IMR-90 (cell line): ENCODE measurements at regions not wholly inside any gene's neighbourhood (a gene's known extent, or its start where the extent isn't known, plus 50 kb on each side); places are given as distances from the start of the nearest gene placed in this dataset.

ENCODE experiments used
- ATAC-seq: fragments of 200-7000 bp; cut with Tn5 transposase; 2 replicates; pipeline ENCODE4 v1.9.1; 2020; ENCODE audit warnings: low read depth, mild to moderate bottlenecking, moderate library complexity
- BruUV-seq: library from RNA; stranded (reverse); fragments of 400-500 nt; replicated peaks from 2 replicates; lab custom pipeline; 2021; lab: Mats Ljungman, UMichigan
- CTCF ChIA-PET: fragments of 300-600 bp; formaldehyde crosslinking; extraction: SDS; loops from one replicate; lab custom pipeline; 2021; ENCODE audit warnings: antibody characterized with exemption; lab: Yijun Ruan, JAX
- POLR2A ChIA-PET: fragments of 300-600 bp; sonication (Branson Sonifier 250); formaldehyde crosslinking; loops from one replicate; lab custom pipeline; 2022; ENCODE audit warnings: antibody characterized with exemption; ENCODE audit not compliant: unreplicated experiment; lab: Charles Lee
- DNase-seq: peaks from one replicate; pipeline ENCODE4 v3.0.0; 2013
- H2AFZ ChIP-seq: replicated peaks from 2 replicates; pipeline ENCODE3; 2013; ENCODE audit warnings: low read length, mild to moderate bottlenecking; ENCODE audit not compliant: poor library complexity
- H2AK5ac ChIP-seq: 2 replicates; pipeline ENCODE4 v1.6.1; 2013; ENCODE audit warnings: low read depth, low read length, inconsistent platforms
- H2AK9ac ChIP-seq: replicated peaks from 2 replicates; pipeline ENCODE3; 2013; ENCODE audit warnings: mild to moderate bottlenecking, low read depth, low read length, moderate library complexity; ENCODE audit not compliant: poor library complexity
- H2BK120ac ChIP-seq: 2 replicates; pipeline ENCODE4 v1.6.1; 2013; ENCODE audit warnings: low read depth, low read length, inconsistent platforms
- H2BK15ac ChIP-seq: 3 replicates; pipeline ENCODE4 v1.6.1; 2013; ENCODE audit warnings: low read depth, low read length, inconsistent platforms
- H2BK20ac ChIP-seq: 2 replicates; pipeline ENCODE4 v1.6.1; 2013; ENCODE audit warnings: low read depth, mild to moderate bottlenecking, inconsistent platforms, low read length, moderate library complexity
- H2BK5ac ChIP-seq: 2 replicates; pipeline ENCODE4 v1.6.1; 2013; ENCODE audit warnings: mild to moderate bottlenecking, low read depth, low read length, inconsistent platforms; ENCODE audit not compliant: poor library complexity, severe bottlenecking
- H3K14ac ChIP-seq: replicated peaks from 2 replicates; pipeline ENCODE4 v1.6.1; 2013; ENCODE audit warnings: low read depth, low read length, inconsistent platforms
- H3K18ac ChIP-seq: 2 replicates; pipeline ENCODE4 v1.6.1; 2013; ENCODE audit warnings: low read depth, low read length, control low read depth
- H3K23ac ChIP-seq: 2 replicates; pipeline ENCODE4 v1.6.1; 2013; ENCODE audit warnings: low read depth, low read length, inconsistent platforms
- H3K27ac ChIP-seq: 2 replicates; pipeline ENCODE4 v1.5.1; 2013; ENCODE audit warnings: mild to moderate bottlenecking, control low read depth, low read length; ENCODE audit not compliant: insufficient read depth
- H3K27me3 ChIP-seq: 2 replicates; pipeline ENCODE4 v1.6.1; 2013; ENCODE audit warnings: low read length; ENCODE audit not compliant: control insufficient read depth, insufficient read depth
- H3K36me3 ChIP-seq: 2 replicates; pipeline ENCODE4 v1.6.1; 2013; ENCODE audit warnings: low read length, mixed read lengths; ENCODE audit not compliant: control insufficient read depth, insufficient read depth
- H3K4ac ChIP-seq: 2 replicates; pipeline ENCODE4 v1.6.1; 2013; ENCODE audit warnings: low read depth, low read length, inconsistent platforms
- H3K4me1 ChIP-seq: 2 replicates; pipeline ENCODE4 v1.6.1; 2013; ENCODE audit warnings: low read length, mixed read lengths; ENCODE audit not compliant: control insufficient read depth, insufficient read depth
- H3K4me2 ChIP-seq: 2 replicates; pipeline ENCODE4 v1.6.1; 2013; ENCODE audit warnings: low read depth, mild to moderate bottlenecking, control low read depth, low read length, moderate library complexity
- H3K4me3 ChIP-seq: 2 replicates; pipeline ENCODE4 v1.5.1; 2013; ENCODE audit warnings: low read depth, mild to moderate bottlenecking, control low read depth, low read length, moderate library complexity; ENCODE audit not compliant: insufficient read depth
- H3K56ac ChIP-seq: 2 replicates; pipeline ENCODE4 v1.6.1; 2013; ENCODE audit warnings: low read length, inconsistent platforms; ENCODE audit not compliant: insufficient read depth; ENCODE audit errors: extremely low read depth
- H3K79me1 ChIP-seq, 2 experiments: 2 replicates each; pipeline ENCODE4 v1.6.1; 2013; ENCODE audit warnings: low read length in 2 of 2, inconsistent platforms in 1 of 2, low read depth in 1 of 2
- H3K9ac ChIP-seq: 2 replicates; pipeline ENCODE4 v1.6.1; 2013; ENCODE audit warnings: low read depth, low read length, control low read depth
- H3K9me1 ChIP-seq: 2 replicates; pipeline ENCODE4 v1.6.1; 2013; ENCODE audit warnings: low read length, inconsistent platforms; ENCODE audit not compliant: insufficient read depth
- H3K9me3 ChIP-seq: 2 replicates; pipeline ENCODE4 v1.6.1; 2013; ENCODE audit warnings: low read length; ENCODE audit not compliant: control insufficient read depth, insufficient read depth
- H4K20me1 ChIP-seq: 2 replicates; pipeline ENCODE4 v1.6.1; 2013; ENCODE audit warnings: low read length, inconsistent platforms; ENCODE audit not compliant: insufficient read depth
- H4K5ac ChIP-seq: 2 replicates; pipeline ENCODE4 v1.6.1; 2013; ENCODE audit warnings: mild to moderate bottlenecking, low read depth, low read length, control low read depth
- H4K8ac ChIP-seq, 2 experiments: 2 replicates each; pipeline ENCODE4 v1.6.1; 2013; ENCODE audit warnings: low read depth in 2 of 2, low read length in 2 of 2, control low read depth in 1 of 2, inconsistent platforms in 1 of 2
- H4K91ac ChIP-seq: 2 replicates; pipeline ENCODE4 v1.6.1; 2013; ENCODE audit warnings: low read depth, low read length, inconsistent platforms; ENCODE audit not compliant: insufficient read depth
- BHLHE40 ChIP-seq: fragments of 150-350 bp; IDR thresholded peaks from 2 replicates; pipeline ENCODE4 v1.6.1; 2016; ENCODE audit warnings: mild to moderate bottlenecking, low read depth, low read length
- CEBPB ChIP-seq: IDR thresholded peaks from 2 replicates; pipeline ENCODE4 v1.6.1; 2012; ENCODE audit warnings: low read depth, low read length, improper control_type of control experiment
- CHD1 ChIP-seq: IDR thresholded peaks from 2 replicates; pipeline ENCODE4 v1.6.1; 2012; ENCODE audit warnings: low read depth, low read length, improper control_type of control experiment
- CTCF ChIP-seq: conservative IDR thresholded peaks from 2 replicates; pipeline ENCODE4 v1.5.1; 2012; ENCODE audit warnings: mild to moderate bottlenecking, low read depth, low read length, improper control_type of control experiment
- ELK1 ChIP-seq: fragments of 150-350 bp; IDR thresholded peaks from 2 replicates; pipeline ENCODE4 v1.6.1; 2016; ENCODE audit warnings: low read depth, mild to moderate bottlenecking, low read length, moderate library complexity, borderline replicate concordance
- FOS ChIP-seq: fragments of 150-350 bp; IDR thresholded peaks from 2 replicates; pipeline ENCODE4 v1.6.1; 2016; ENCODE audit warnings: low read depth, low read length
- MAFK ChIP-seq: IDR thresholded peaks from 2 replicates; pipeline ENCODE4 v1.6.1; 2012; ENCODE audit warnings: low read depth, low read length, improper control_type of control experiment
- MAZ ChIP-seq: IDR thresholded peaks from 2 replicates; pipeline ENCODE4 v1.6.1; 2012; ENCODE audit warnings: low read depth, mild to moderate bottlenecking, low read length, improper control_type of control experiment, moderate library complexity, borderline replicate concordance
- MXI1 ChIP-seq: IDR thresholded peaks from 2 replicates; pipeline ENCODE4 v1.6.1; 2012; ENCODE audit warnings: low read depth, mild to moderate bottlenecking, low read length, moderate library complexity, borderline replicate concordance
- NFE2L2 ChIP-seq: fragments of 150-350 bp; IDR thresholded peaks from 2 replicates; pipeline ENCODE4 v1.6.1; 2016; ENCODE audit warnings: low read depth, mild to moderate bottlenecking, low read length
- POLR2A ChIP-seq: IDR thresholded peaks from 2 replicates; pipeline ENCODE4 v1.6.1; 2012; ENCODE audit warnings: mild to moderate bottlenecking, low read depth, low read length
- RAD21 ChIP-seq: IDR thresholded peaks from 2 replicates; pipeline ENCODE4 v1.6.1; 2012; ENCODE audit warnings: low read length, improper control_type of control experiment
- RCOR1 ChIP-seq: IDR thresholded peaks from 2 replicates; pipeline ENCODE4 v1.6.1; 2012; ENCODE audit warnings: mild to moderate bottlenecking, low read length, improper control_type of control experiment; ENCODE audit not compliant: insufficient replicate concordance
- RFX5 ChIP-seq: IDR thresholded peaks from 2 replicates; pipeline ENCODE4 v1.8.0; 2012; ENCODE audit warnings: low read depth, mild to moderate bottlenecking, low read length, moderate library complexity
- SMC3 ChIP-seq: fragments of 150-350 bp; IDR thresholded peaks from 2 replicates; pipeline ENCODE4 v1.6.1; 2016; ENCODE audit warnings: low read depth, mild to moderate bottlenecking, antibody characterized with exemption, low read length, moderate library complexity
- USF2 ChIP-seq: fragments of 150-350 bp; IDR thresholded peaks from 2 replicates; pipeline ENCODE4 v1.6.1; 2017; ENCODE audit warnings: mild to moderate bottlenecking, antibody characterized with exemption, low read length, low read depth
- WGBS, 2 experiments: methylation state at CpG; one replicate each; pipeline versions ENCODE4 v1.1.5 to v1.1.7; 2013; ENCODE audit warnings: missing lambda C conversion rate in 2 of 2; ENCODE audit not compliant: insufficient read length in 1 of 2; ENCODE audit errors: extremely low coverage in 2 of 2; 5-methylcytosine and 5-hydroxymethylcytosine counted together
- dilution Hi-C: fragments of 300-500 bp; cut with HindIII; formaldehyde crosslinking; loops from one replicate; pipeline ENCODE4 v1.14.3; 2018; ENCODE audit warnings: low sequenced_read_pairs; ENCODE audit not compliant: unreplicated experiment
- in situ Hi-C: fragments of 300-500 bp; cut with MboI; formaldehyde crosslinking; loops from 3 replicates; pipeline ENCODE4 v1.14.3; 2019; ENCODE audit warnings: low sequenced_read_pairs, inconsistent platforms, mixed read lengths
- intact Hi-C: fragments of 100-400 bp; cut with micrococcal nuclease; formaldehyde crosslinking; loops from 2 replicates; pipeline ENCODE4 v1.10.0; 2022

- no peak overlapping the region for H3K23ac ChIP-seq
- dilution Hi-C loops (no loop called here), intact Hi-C loops (no loop called here), in situ Hi-C loops (no loop called here)
- H4K8ac ChIP-seq: no peak overlapping the region
- no peak overlapping the region for H2BK15ac ChIP-seq
- no peaks in the 10 kb centered on the region for H3K9me1 ChIP-seq
- H3K27me3 ChIP-seq: no peaks in the 10 kb centered on the region
- H2AFZ ChIP-seq: no peak overlapping the region
- H3K18ac ChIP-seq: no peak overlapping the region
- ATAC-seq (no peak), DNase-seq (no peak)
- no peak overlapping the region for H3K27ac ChIP-seq
- H3K79me1 ChIP-seq: no peaks in the 10 kb centered on the region
- TF ChIP-seq MAZ (no peak), NFE2L2 (no peak), FOS (no peak), RFX5 (no peak), USF2 (no peak), MXI1 (no peak), BHLHE40 (no peak), CHD1 (no peak), SMC3 (no peak), RAD21 (no peak), RCOR1 (no peak), MAFK (no peak), ELK1 (no peak), CTCF (no peak), CEBPB (no peak), POLR2A (no peak)
- H4K5ac ChIP-seq: no peak overlapping the region
- no peak overlapping the region for H2BK20ac ChIP-seq
- no CpG with 5 or more reads among the region's 3 CpGs for WGBS, 2 experiments
- no peak overlapping the region for H3K9ac ChIP-seq
- ChIA-PET CTCF (no interaction called here), POLR2A (no interaction called here)
- H3K14ac ChIP-seq: no peak overlapping the region
- no peak overlapping the region for H4K91ac ChIP-seq
- H3K4me1 ChIP-seq: no peaks in the 10 kb centered on the region
- no peak overlapping the region for H2AK5ac ChIP-seq
- H2BK5ac ChIP-seq: no peak overlapping the region
- no peak overlapping the region for H3K4ac ChIP-seq
- no peak overlapping the region for H3K4me2 ChIP-seq
- no peak overlapping the region for H2BK120ac ChIP-seq
- H3K4me3 ChIP-seq: no peak overlapping the region
- H3K9me3 ChIP-seq: peaks cover 26% of the 10 kb centered on the region
- no peaks in the 10 kb centered on the region for H4K20me1 ChIP-seq
- BruUV-seq: no TSS peak
- no peak overlapping the region for H3K56ac ChIP-seq
- H3K36me3 ChIP-seq: no peaks in the 10 kb centered on the region
- H2AK9ac ChIP-seq: no peak overlapping the region
Measured at GRCh38 chr10:128896963-128897362, 570.1 kb upstream of the MGMT start.
